ENCODE measurements at regions not wholly inside any gene's neighbourhood (a gene's known extent, or its start where the extent isn't known, plus 50 kb on each side); places are given as distances from the start of the nearest gene placed in this dataset.

DNA sequence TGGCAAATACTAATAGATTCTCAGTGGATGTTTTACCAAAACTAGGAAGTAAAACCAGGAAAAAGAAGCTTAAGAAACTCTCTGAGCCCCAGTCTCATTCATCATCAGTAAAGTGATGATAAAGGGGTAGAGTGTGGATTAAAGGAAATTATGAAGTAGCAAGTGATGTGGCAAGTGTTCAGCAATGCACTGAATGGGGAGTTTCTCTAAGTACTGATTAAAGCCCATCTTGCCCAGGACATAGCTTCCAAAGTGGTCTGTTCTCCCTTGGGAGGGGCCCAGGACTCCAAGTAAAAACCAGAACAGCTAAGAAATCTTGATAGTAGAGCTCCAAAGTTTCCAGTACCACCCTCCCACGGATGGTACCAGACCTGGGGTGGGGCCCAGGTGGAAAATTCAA, 137.3 kb downstream of the WNT5A start:
- Histone ChIP-seq H3K27me3 (replicated peaks in 1 of 7) (no peaks in the 10 kb centered on the region), H3K4me3 (no peak overlapping the region), H3K27ac (no peak overlapping the region), H3K36me3 (no peaks in the 10 kb centered on the region), H3K9me3 (no peaks in the 10 kb centered on the region), H3K4me1 (no peaks in the 10 kb centered on the region)
- no peak for TF ChIP-seq POLR2AphosphoS5 (IDR thresholded peaks at IDR 0.05)
- TF ChIP-seq POLR2A (IDR thresholded peaks at IDR 0.05): no peak
- no peak for TF ChIP-seq CTCF (IDR thresholded peaks at IDR 0.05 in 8 of 11, conservative IDR thresholded peaks at IDR 0.05 in 3 of 11)
- DNase-seq: no peak
- WGBS, 5 donors: 25 to 40% (median 33%) methylated on average over 1 of the region's 1 CpG
- intact Hi-C loops (cut with DNase I; ENCODE audit: low total_unique reads): no loop called here

GRCh38 chr3:55343486-55344357, 143.4 kb downstream of the WNT5A start:
- Histone ChIP-seq H3K4me3 (no peak overlapping the region), H3K27ac (no peak overlapping the region), H3K36me3 (no peaks in the 10 kb centered on the region), H3K4me1 (no peaks in the 10 kb centered on the region), H3K9me3 (no peaks in the 10 kb centered on the region), H3K27me3 (replicated peaks in 1 of 7) (no peaks in the 10 kb centered on the region)
- no peak for DNase-seq
- no peak for TF ChIP-seq CTCF (IDR thresholded peaks at IDR 0.05 in 8 of 11, conservative IDR thresholded peaks at IDR 0.05 in 3 of 11)
- intact Hi-C loops (cut with DNase I; ENCODE audit: low total_unique reads): no loop called here

DNA sequence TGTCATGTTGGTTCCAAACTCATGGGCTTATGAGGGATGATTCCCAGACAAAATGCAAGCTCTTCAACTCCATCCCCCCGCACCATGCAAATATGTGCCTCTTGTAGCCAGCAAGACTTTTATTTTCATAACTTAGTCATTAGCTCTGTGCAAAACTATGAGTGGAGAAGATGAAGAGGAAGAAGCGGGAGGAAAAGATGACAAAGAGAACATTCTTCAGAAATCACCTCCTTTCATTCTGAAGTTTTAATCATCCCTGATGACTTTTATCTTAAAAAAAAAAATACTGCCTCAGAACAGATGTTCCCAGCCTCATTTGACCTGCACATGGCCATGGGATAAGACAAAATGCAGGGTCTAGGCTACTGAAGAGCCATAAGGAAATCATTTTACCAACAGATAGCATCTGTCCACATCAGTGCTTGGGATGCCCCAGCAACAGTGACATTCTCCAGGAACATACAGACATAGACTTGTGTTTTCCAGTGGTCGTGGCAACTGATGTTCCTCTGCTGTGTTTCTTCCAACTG, 145.5 kb downstream of the WNT5A start:
- no peaks in the 10 kb centered on the region for H3K36me3 ChIP-seq
- intact Hi-C loops (cut with DNase I; ENCODE audit: low total_unique reads): no loop called here
- H3K4me1 ChIP-seq: no peaks in the 10 kb centered on the region
- no peak for DNase-seq
- no peak overlapping the region for H3K4me3 ChIP-seq
- 75 to 87% (median 80%) methylated on average over 3 of the region's 3 CpGs for WGBS, 5 donors
- no peak overlapping the region for H3K27ac ChIP-seq
- H3K27me3 ChIP-seq (replicated peaks in 1 of 7): no peaks in the 10 kb centered on the region
- TF ChIP-seq POLR2A (IDR thresholded peaks at IDR 0.05) (no peak), POLR2AphosphoS5 (IDR thresholded peaks at IDR 0.05) (no peak), CTCF (IDR thresholded peaks at IDR 0.05 in 8 of 11, conservative IDR thresholded peaks at IDR 0.05 in 3 of 11) (no peak)
- no peaks in the 10 kb centered on the region for H3K9me3 ChIP-seq

DNA sequence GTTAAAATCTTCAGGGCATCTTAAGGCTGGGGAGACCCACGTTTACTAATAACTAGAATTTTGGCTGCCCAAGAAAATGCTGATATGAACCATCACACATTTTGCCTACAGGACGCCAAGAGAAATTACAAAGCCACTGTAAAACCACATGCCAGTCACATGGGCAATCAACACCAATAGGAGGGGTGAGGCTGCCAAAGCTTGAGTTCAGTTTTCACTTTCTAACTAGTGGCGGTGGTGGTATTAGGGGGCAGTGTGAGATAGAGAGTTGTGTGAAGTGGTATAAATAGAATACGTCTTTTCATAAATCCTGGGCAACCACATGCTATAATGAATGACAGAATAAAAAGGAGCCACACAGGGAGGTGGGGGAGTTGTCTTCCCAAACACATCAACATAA, 147.3 kb downstream of the WNT5A start:
- Histone ChIP-seq H3K27ac (no peak overlapping the region), H3K4me1 (no peaks in the 10 kb centered on the region), H3K4me3 (no peak overlapping the region), H3K27me3 (replicated peaks in 1 of 7) (no peaks in the 10 kb centered on the region), H3K36me3 (no peaks in the 10 kb centered on the region), H3K9me3 (no peaks in the 10 kb centered on the region)
- TF ChIP-seq POLR2AphosphoS5 (IDR thresholded peaks at IDR 0.05) (no peak), POLR2A (IDR thresholded peaks at IDR 0.05) (no peak)
- no peak for DNase-seq
- intact Hi-C loops (cut with DNase I; ENCODE audit: low total_unique reads): no loop called here
- WGBS, 5 donors: 67 to 87% (median 79%) methylated on average over 4 of the region's 4 CpGs

Measured in spleen (tissue), 11 donors.